Mesenteric fat pad (tissue), 1 donor: ENCODE measurements at regions not wholly inside any gene's neighbourhood (a gene's known extent, or its start where the extent isn't known, plus 50 kb on each side); places are given as distances from the start of the nearest gene placed in this dataset.

ENCODE experiments used
- DNase-seq: peaks from one replicate; pipeline ENCODE4 v3.0.0-alpha.2; 2020; ENCODE audit warnings: low spot score
- donor health status: DM: yes; HTN: yes; CAD: no.

DNA sequence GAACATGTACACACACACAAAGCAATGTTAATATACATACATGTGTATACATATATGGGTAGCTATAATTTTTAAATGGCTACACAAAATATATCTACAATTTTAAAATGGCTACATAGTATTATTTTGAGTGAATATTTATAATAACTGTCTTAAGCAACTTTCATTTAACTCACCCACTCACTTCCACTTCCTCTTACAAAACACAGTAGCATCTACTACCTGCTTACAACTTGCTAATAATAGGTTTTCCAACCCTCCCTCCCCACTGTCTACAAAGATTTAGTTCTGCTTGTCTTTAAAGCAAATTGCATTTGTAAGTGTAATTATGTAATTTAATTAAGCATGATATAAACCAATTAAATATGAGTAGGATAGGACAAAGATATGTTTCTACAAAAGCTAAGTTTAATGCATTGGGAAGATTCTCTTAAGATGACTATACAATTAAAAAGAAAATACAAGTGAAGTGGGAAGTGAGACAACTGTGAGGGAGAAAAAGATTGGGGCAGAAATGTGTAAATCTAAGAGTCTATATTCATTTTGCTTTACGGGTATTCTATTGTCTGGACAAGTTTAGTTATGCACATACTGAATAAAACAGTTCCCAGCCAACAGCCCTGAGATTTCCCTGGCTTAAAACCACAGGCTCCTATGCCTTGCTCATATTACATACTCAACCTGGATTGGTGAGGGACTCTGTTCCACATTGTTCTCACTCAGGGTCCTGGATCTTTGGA, 583.1 kb downstream of the EFNB2 start:
- DNase-seq = no peak

DNA sequence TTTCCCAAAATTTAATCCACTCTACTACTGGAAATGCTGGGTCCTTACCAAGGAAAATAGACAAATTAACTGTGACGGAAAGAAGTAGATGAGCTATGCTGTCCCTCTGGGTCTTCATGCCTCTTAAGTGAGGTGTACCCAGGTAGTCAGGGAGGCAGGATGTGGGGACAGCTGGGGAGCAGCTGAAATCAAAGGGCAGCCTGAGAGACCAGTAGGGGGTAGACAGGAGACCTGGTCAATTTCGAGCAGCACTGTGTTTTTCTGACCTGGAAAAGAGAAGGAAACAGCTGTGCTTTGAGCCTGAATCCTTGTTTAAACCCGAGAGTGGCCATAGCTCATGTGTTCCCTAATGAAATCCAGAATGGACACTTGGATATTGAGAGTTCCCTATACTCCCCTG, 587.3 kb downstream of the EFNB2 start:
- no peak for DNase-seq

DNA sequence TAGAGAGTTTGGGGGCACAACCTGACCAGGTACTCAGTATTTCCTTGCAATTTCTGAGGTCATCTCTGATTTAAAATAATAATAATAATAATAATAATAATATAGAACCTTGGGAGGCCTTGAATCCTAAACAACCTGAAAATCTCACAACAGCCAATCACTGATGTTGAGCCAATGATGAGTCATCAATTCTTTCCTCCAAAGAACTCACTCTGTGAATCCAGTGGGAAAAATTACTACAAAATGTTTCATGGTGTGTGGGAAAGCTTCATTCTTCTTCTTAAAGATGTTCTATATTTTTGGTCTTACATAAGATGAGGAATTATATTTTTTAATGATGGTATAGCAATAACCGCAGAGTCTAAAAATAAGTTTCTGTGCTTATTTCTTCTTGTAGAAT, 594.6 kb downstream of the EFNB2 start:
- DNase-seq = no peak

DNA sequence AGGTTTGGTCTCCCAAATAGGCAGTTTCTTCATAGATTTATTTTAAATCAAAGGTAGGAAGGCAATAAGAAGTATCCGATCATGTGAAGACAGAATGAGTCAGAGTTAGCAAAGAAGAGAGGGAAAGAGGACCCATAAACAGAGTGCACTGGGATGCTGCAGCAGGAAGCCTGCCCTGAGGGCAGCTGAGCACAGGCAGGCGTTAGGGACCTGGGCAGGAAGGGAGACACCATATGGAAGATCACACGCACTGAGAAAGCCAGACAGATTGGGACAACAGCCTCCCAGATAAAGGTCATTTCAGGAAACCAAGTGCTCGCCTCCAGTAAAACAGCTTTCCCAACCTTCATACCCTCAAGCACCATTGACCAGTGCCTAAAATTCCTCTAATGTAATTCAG, 598.0 kb downstream of the EFNB2 start:
- no peak for DNase-seq

DNA sequence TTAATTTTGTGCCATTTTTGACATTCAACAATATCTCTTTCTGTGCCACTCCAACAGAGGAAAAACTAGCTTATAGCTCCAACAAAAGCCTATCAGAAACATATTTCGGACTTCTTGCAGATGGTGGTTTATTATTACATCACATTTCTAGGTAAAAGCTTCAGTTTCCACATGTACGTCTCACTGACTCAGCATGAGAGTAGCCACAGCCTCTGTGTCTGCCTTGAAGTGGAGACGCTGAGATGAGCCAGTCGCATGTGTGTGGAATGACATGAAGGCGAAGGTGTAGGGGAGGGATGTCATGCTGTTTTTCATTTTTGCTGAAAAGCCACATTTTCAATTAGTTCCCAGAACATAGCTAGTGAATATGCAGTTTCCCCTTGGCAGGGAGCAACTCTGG, 598.6 kb downstream of the EFNB2 start:
- no peak for DNase-seq

DNA sequence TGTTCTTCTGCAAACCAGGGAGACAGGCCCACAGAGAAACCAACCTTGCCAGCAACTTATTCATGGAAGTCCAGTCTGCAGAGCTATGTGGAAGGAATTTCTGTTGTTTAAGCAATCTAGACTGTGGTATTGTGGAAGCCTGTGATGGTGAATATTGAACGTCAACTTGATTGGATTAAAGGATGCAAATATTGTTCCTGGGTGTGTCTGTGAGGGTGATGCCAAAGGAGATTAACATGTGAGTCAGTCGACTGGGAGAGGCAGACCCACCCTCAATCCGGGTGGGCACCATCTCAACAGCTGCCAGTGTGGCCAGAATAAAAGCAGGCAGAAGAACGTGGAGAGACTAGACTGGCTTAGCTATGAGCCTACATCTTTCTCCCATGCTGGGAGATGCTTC, 606.0 kb downstream of the EFNB2 start:
- DNase-seq = no peak

DNA sequence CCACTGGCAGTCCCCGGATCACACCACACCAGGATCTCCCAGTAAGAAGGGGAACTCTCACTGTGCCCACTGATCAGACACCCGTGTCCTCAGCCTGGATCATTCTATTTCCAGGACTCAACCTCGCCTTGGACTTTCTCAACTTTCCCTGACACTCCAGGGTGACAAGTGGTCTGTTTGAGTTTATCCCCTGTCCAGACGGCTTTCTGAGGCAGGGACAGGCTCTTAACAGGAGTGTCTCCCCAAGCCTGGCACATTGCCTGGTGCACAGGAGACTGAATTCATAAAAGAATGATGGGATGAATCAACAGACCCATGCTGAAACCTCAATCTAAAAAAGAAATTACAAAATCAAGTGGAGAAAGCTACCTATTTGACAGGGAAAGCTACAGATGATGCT, 606.6 kb downstream of the EFNB2 start:
- no peak for DNase-seq

DNA sequence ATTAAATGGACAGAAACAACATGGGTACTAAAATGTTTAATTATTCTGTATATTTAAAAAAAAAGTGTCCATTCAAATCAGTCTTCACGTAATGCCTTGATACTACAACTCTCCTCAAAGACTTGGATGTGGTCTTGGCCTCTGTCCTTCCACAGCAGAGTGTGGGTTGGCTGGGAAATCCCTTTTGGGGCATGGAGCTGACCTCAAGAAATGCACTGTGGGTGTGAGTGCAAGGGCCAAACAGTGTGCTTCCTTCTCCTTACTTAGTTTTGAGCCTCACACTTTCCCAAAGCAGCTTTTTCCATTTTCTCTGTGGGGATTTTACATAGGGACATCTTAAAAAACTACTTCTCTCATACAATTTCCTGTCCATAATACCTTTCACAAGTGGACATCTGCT, 607.4 kb downstream of the EFNB2 start:
- no peak for DNase-seq

DNA sequence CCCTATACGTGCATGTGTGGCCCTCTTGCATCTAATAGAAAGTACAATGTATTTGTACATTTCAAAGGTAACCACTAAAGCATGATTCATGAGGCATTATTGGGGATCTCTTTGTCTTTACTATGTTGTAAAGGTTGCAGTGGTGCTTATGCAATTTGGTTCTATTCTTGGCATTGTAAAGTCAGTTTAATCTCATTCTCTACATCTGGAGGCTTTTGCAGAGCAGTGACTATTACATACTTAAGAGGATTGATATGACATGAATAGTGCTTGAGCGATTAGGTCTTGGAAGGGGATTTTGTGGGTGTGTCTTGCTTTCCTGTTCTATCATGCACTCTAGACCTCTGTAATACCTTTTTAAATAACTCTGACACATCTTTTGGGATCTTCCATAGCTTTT, 610.0 kb downstream of the EFNB2 start:
- DNase-seq = no peak

DNA sequence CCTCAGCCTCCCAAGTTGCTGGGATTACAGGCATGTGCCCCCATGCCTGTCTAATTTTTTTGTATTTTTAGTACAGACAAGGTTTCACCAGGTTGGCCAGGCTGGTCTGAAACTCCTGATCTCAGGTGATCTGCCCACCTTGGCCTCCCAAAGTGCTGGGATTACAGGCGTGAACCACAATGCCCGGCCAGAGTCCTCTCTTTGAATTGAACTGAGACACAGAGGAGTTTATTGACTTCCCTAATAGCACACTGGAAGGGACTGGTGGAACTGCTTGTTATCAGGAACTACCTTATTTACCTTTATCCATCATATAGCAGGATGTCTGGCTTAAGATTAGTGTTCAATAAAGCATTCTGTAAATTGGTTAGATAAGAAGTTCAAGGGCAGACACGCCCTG, 613.8 kb downstream of the EFNB2 start:
- DNase-seq = no peak

DNA sequence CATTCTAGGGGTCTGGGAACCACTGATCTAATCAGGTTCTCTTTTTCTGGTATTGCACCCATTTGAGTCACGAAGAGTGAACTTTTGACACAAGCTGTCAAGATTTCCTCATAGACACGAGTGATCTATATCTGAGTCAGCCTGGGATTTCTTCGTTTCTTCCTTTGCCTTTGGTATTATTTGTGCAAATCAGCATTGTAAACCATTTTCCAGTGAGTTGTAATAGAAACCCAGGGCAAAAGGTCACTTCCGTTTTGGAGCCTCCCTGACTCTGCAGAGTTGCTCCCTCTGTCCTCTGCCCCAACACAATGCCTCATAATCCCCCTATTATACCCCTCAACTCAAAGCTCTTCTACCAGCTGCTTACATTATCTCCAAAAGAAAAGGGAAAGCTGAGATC, 615.1 kb downstream of the EFNB2 start:
- DNase-seq = no peak

DNA sequence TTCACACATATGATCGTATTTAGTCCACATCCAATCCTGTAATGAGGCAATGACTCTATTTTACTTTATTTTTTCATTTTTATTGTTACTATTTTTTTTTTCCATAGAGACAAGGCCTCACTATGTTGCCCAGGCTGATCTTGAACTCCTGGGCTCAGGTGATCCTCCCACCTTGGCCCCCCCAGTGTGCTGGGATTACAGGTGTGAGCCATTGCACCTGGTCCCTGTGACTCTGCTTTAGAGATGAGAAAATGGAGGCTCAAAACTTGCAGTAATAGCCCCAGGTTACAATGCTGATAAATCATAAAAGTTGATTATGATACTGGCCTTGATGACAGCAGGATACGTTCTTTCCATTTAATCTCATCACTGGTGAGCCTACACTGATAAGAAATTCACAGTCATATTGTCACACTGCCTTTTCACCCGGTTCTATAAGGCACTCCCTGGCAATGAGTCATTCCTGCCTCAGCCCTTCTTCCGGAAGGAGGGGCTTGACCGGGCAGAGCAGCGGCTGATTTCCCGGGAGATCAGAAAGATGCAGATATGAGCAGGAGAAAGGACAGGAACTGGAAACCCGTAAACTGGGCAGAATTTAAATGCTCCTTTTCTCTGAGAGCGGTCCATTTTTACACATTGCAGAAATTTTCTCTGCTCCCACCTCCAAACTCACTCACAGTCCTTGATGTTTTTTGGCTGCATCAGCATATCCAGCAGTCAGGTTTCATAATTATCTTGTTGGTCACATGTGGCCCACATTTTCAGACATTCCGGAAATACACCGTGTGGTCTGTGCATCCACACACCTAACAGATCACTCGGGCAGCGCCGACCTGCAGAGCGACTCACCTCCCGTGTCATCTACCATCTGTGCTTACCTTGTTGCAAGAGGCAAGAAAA, 616.4 kb downstream of the EFNB2 start:
- DNase-seq = no peak

DNA sequence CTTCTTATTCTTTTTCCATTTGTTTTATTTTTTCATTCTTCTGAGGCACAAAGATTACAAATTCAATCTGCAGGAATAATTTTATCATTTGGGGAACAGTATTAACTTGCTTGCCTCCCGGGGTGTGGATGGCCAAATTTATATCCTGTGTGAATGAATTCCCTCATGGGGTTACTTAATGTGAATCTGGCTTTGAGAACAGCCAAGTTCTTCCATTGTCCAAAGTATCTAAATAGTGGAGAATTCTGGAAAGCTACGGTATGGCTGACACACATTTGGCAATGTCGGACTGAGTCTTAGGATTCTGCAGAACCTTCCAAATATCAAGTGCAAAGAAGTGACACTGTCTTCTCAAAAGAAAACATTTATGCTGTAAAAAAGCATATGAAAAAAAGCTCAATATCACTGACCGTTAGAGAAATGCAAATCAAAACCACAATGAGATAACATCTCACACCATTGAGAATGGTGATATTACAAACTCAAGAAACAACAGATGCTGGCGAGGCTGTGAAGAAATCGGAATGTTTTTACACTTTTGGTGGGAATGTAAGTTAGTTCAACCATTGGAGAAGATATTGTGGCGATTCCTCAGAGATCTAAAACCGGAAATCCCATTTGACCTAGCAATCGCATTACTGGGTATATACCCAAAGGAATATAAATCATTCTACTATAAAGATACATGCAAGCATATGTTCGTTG, 620.2 kb downstream of the EFNB2 start:
- DNase-seq = no peak

DNA sequence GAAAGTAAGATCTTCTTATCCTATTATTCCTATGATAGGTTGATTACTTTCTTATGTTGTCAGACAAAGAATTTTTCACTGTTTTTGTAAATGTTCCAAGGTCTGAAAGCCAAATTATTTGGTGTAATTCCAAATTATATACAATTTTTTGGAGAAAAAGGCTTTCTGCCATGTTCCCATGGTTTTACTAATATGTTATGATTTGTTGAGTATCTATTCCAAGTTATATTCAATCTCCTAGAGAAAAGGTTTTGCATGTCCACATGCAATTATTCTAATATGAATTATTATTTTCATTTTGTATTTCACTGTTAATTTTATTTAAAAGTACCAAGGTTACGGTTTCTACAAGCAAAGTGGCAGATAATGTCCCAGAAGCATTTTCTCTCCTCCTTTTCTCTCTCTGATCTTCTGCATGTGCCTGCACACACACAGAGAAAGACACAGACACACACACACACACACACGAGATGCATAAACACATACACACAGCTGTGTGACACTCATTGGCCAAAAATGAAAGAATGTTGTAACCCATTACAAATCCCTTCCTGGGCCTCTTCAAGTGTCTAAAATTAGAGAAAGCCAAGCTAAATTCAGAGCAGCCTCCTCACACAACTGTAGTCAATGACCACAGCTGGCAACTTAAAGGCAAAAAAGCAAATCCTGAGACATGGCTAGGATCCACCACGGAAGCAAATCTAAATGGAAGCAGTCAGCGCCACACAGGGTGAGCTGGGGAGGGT, 621.0 kb downstream of the EFNB2 start:
- no peak for DNase-seq

DNA sequence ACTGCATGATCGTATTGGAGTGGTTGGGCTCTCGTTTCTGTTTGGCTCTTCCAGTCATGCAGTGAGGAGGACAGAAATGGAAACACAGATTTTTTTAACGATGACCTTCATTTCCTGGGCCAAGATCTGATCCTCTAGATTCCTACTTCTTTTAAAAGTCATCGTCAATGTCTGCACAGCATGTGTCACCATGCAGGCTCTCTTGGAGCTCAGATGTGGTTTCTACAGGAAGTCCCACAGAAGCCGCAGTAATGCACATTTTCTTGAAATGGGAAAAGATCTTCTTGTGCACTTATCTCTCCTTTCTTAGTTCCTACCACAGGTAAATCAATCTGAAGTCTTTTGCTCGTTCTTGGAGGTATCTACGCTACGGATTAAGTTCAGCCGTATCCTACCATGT, 626.9 kb downstream of the EFNB2 start:
- DNase-seq = no peak

DNA sequence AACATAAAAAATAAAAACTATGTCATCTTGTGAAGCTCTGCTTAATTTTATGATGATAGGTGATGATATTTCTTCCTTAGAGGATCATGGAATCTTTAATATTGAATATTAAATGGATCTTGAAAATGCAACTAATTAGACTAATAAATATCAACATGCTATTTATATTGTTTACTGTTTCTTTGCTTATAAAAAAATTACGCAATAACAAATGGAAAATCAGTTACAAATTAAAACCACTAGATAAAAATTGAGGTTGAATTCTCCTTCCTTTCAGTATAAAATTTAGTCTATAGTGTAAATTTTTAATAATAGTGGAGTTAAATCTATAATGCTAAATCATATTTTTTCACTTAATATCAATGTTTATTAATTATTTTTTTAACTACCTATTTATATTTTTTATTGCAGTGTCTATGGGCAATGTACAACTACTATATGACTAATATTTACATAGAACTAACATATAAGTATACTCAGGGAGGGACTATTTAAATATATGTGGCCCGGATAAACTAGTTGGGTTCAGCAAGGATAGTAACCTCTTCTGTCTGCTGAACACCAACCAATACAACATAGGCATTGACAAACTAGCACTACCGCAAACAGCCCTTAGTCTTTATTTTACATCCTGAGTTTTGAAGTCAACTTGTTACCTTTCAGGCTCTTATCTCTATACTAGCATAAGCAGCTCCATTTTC, 628.0 kb downstream of the EFNB2 start:
- no peak for DNase-seq

DNA sequence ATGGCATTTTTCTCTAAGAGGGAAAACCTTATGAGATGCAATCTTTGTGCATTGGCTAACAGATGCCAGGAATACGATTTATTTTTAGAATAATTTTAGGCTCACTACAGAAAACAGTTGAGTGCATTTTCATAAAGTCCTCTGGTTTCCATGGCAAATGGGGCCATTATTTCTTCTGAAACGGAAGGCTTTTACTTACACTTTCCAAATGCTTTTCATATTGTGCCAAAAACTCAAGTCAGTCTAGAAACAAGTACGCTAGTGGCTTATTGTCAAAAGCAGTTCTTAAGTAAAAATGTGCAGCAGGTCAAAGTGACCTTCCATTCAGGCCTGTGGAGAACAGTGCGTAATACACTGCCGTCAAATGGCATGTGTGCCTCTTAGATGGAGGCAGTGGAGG, 628.7 kb downstream of the EFNB2 start:
- DNase-seq = no peak

DNA sequence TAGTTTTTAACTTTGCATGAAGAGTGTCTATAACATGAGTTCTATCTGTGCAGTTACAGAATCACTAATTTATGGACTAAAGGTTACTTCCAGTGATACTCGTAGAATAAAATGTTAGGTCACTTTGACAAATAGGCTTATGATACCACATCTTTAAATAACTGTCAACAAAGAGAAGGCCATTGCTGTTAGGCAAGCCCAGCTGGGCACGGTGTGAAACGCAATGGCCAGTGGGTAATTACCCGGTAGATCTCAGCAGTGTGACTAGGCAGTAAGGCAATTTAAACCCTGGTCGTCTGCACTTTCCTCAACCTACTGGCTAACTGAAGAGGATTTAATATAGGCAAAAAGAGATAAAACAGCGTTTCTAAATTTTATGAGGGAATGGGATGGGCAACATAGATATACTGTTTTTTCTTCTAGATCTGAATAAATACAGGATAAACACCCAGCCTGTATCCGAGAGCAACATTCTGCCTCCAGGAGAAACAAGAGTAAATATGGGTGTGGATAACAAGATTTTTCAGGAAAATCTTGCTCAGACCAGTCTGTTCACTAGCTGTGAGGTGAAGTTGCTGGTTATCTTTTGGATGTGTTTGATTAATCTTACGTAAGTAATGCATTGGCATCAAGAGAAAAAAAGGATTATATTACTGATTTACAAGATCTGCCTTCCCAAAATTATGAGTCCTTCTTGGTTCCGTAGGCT, 631.3 kb downstream of the EFNB2 start:
- no peak for DNase-seq

DNA sequence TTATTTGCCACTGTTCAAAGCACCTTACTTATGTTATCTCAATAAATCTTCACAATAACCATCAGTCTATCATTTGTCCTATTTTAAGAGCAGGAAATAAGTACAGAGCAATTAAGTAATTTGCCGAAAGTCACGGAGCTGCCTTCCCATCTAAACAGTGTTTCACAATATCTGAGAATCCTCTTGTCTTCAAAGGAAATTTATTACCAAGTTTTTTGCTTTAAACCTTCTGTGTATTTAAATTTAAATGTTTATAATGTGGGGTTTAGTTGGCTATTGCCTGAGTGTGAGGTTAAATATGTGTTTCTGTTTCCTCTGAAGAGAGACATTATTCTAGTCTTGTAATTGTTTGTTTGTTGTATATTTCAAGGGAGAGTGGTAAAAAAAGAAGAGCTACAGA, 633.1 kb downstream of the EFNB2 start:
- no peak for DNase-seq

DNA sequence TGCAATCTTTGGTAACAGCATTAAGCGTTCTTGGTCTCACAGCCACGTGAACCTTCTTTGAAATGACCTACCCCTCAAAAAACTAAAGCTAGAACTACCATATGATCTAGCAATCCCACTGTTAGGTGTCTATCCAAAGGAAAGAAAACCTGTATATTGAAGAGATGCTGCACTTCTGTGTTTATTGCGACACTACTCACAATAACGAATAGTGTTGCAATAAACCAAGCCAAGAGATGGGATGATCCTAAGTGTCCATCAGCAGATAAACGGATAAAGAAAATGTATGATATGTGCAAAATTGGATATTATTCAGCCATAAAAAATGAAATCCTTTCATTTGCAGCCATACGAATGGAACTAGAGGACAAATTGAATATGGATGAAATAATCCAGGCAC, 637.9 kb downstream of the EFNB2 start:
- no peak for DNase-seq
